ENCODE measurements at regions not wholly inside any gene's neighbourhood (a gene's known extent, or its start where the extent isn't known, plus 50 kb on each side); places are given as distances from the start of the nearest gene placed in this dataset.

DNA sequence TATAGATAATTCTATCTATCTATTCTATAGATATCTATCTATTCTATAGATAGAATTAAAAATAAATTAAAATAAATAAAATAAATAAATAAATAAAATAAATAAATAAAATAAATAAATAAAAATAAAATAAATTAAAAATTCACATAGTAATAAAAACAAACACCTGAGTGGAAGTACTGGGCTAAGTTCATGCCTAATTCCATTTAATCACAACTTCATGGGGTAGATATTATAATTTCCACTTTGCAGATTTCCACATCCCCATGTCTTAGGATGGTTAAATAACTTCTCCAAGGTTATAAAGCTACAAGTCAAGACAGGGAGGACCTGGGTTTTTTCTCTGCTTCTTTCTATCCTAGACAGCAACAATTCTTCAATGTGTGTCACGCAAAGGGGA is 261.4 kb upstream of the MEX3C start:
- no peak for TF ChIP-seq CTCF (IDR thresholded peaks at IDR 0.05)
- TF ChIP-seq EP300 (IDR thresholded peaks at IDR 0.05): no peak

Data from stomach (tissue), 4 donors.